GM21825 (cell line): ENCODE measurements at regions not wholly inside any gene's neighbourhood (a gene's known extent, or its start where the extent isn't known, plus 50 kb on each side); places are given as distances from the start of the nearest gene placed in this dataset.

Experiments used
- ATAC-seq: cut with Tn5 transposase; IDR thresholded peaks from one replicate; pipeline ENCODE4 v1.9.1; 2021; ENCODE audit warnings: mild to moderate bottlenecking, moderate library complexity; ENCODE audit not compliant: unreplicated experiment

GRCh38 chr7:46485481-46486065 lies 564.5 kb upstream of the IGFBP3 start:
- no peak for ATAC-seq

GRCh38 chr7:46484906-46485305 lies 563.8 kb upstream of the IGFBP3 start:
- ATAC-seq, result no peak

- ATAC-seq, result no peak
Measured at GRCh38 chr7:46480619-46481018, 559.5 kb upstream of the IGFBP3 start.

GRCh38 chr7:46479680-46480079 lies 558.6 kb upstream of the IGFBP3 start:
- ATAC-seq, result no peak

- ATAC-seq, result no peak
Measured at GRCh38 chr7:46478046-46478445, 557.0 kb upstream of the IGFBP3 start.

GRCh38 chr7:46468753-46469356 lies 547.8 kb upstream of the IGFBP3 start:
- no peak for ATAC-seq

GRCh38 chr7:46463170-46463569 lies 542.1 kb upstream of the IGFBP3 start:
- ATAC-seq, result no peak

GRCh38 chr7:46461334-46461777 lies 540.3 kb upstream of the IGFBP3 start:
- ATAC-seq, result no peak

- ATAC-seq, result no peak
Measured at GRCh38 chr7:46459942-46460341, 538.9 kb upstream of the IGFBP3 start.

- no peak for ATAC-seq
Measured at GRCh38 chr7:46454816-46455215, 533.7 kb upstream of the IGFBP3 start.

GRCh38 chr7:46452561-46453135 lies 531.6 kb upstream of the IGFBP3 start:
- no peak for ATAC-seq

- ATAC-seq, result no peak
Measured at GRCh38 chr7:46451846-46452245, 530.8 kb upstream of the IGFBP3 start.

GRCh38 chr7:46450886-46451285 lies 529.8 kb upstream of the IGFBP3 start:
- no peak for ATAC-seq

GRCh38 chr7:46450425-46450824 lies 529.4 kb upstream of the IGFBP3 start:
- ATAC-seq, result no peak

- ATAC-seq, result no peak
Measured at GRCh38 chr7:46449743-46450142, 528.7 kb upstream of the IGFBP3 start.

GRCh38 chr7:46448478-46448877 lies 527.4 kb upstream of the IGFBP3 start:
- no peak for ATAC-seq

GRCh38 chr7:46446151-46446550 lies 525.1 kb upstream of the IGFBP3 start:
- ATAC-seq, result no peak

GRCh38 chr7:46444256-46444655 lies 523.2 kb upstream of the IGFBP3 start:
- ATAC-seq, result no peak

GRCh38 chr7:46440186-46440585 lies 519.1 kb upstream of the IGFBP3 start:
- no peak for ATAC-seq

- no peak for ATAC-seq
Measured at GRCh38 chr7:46432708-46433107, 511.6 kb upstream of the IGFBP3 start.

GRCh38 chr7:46428295-46428694 lies 507.2 kb upstream of the IGFBP3 start:
- no peak for ATAC-seq

- no peak for ATAC-seq
Measured at GRCh38 chr7:46424934-46425333, 503.9 kb upstream of the IGFBP3 start.
